IPS-15b (cell line): ENCODE measurements at regions not wholly inside any gene's neighbourhood (a gene's known extent, or its start where the extent isn't known, plus 50 kb on each side); places are given as distances from the start of the nearest gene placed in this dataset.

Source experiments
- H3K27me3 ChIP-seq: one replicate; pipeline ENCODE4 v1.6.1; 2013; ENCODE audit warnings: low read length; ENCODE audit not compliant: control insufficient read depth, insufficient read depth
- H3K36me3 ChIP-seq: one replicate; pipeline ENCODE4 v1.6.1; 2013; ENCODE audit warnings: low read length; ENCODE audit not compliant: control insufficient read depth, insufficient read depth
- H3K4me1 ChIP-seq: one replicate; pipeline ENCODE4 v1.6.1; 2013; ENCODE audit warnings: mild to moderate bottlenecking, low read length; ENCODE audit not compliant: control insufficient read depth, insufficient read depth
- H3K4me3 ChIP-seq: one replicate; pipeline ENCODE4 v1.5.1; 2013; ENCODE audit warnings: low read depth, low read length
- H3K9ac ChIP-seq: one replicate; pipeline ENCODE4 v1.6.1; 2013; ENCODE audit warnings: low read depth, mild to moderate bottlenecking, low read length
- H3K9me3 ChIP-seq: one replicate; pipeline ENCODE4 v1.6.1; 2013; ENCODE audit warnings: mild to moderate bottlenecking, low read length; ENCODE audit not compliant: control insufficient read depth, insufficient read depth

DNA sequence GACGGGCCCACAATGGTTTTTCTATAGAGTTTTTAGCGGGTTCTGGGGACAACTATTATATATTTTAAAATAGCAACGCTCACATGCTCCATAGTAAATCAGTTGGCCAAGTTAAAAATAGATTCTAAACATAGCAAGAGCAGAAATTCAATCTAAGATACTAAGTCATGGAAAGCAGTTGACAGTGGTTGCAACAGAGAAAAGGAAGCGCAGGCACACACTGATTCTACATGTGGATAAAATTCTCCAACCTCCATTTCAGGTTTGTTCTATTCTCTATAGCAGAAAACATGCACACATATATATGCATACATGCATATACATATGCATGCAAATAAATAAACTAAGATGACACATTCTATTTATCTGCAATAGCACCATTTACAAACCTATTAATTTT is 89.6 kb upstream of the HNRNPU start:
- H3K9me3 ChIP-seq = no peaks in the 10 kb centered on the region
- H3K27me3 ChIP-seq = no peaks in the 10 kb centered on the region
- H3K4me1 ChIP-seq = no peaks in the 10 kb centered on the region
- H3K36me3 ChIP-seq = no peaks in the 10 kb centered on the region
- H3K4me3 ChIP-seq = no peak overlapping the region
- no peak overlapping the region for H3K9ac ChIP-seq

DNA sequence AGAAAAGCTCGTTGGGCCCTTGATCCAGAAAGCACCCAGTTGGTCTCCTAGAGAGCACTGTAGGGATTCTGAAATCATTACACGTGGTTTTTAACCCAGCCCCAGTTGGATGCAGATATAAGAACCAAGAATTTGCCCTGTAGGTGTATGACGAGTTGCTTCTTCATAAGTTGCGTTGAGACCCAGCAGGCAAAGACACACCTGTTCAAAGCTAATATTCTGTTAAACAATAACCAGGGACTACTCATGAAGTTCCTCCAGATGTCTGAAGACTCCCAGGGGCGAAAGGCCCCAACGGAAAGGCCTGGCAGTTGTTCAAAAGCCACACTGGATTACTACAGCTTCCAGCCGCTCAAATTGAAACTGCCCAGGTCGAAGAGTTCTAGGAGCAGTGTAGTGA is 88.6 kb upstream of the HNRNPU start:
- no peaks in the 10 kb centered on the region for H3K36me3 ChIP-seq
- H3K9me3 ChIP-seq = no peaks in the 10 kb centered on the region
- H3K27me3 ChIP-seq = no peaks in the 10 kb centered on the region
- no peaks in the 10 kb centered on the region for H3K4me1 ChIP-seq
- H3K4me3 ChIP-seq = no peak overlapping the region
- no peak overlapping the region for H3K9ac ChIP-seq

DNA sequence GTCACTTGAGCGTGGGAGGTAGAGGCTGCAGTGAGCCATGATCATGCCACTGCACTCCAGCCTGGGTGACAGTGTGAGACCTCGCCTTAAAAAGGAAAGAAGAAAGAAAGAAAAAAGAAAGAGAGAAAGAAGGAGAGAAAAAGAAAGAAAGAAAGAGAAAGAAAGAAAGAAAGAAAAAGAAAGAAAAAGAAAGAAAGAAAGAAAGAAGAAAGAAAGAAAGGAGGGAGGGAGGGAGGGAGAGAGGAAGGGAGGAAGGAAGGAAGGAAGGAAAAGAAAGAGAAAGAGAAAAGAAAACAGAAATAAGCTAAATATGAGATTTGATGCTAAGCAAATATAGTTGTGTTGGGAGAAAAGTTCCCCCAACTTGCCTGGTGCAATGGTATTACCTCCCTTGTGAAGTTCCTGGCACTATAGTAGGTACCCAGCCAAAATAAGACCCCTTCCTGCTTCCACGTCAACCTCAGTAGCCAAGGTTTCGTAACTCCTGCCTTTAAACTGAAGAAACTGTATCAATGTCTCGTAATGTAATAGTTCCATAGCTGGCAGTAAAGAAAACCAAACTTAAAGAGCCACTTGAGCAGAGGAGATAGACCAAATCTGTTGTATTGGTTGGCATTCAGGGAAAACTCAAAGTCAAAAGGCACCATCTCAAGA is 88.1 kb upstream of the HNRNPU start:
- Histone ChIP-seq H3K4me3 (no peak overlapping the region), H3K9me3 (no peaks in the 10 kb centered on the region)

DNA sequence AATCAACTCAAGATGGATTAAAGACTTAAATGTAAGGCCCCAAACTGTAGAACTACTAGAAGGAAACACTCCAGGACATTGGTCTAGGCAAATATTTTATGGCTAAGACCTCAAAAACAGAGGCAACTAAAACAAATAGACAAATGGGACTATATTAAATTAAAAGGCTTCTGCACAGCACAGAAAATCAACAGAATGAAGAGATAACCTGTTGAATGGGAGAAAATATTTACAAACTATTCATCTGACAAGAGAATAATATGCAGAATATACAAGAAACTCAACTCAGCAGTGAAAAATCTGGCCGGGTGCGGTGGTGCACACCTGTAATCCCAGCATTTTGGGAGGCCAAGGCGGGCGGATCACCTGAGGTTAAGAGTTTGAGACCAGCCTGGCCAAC is 84.1 kb upstream of the HNRNPU start:
- Histone ChIP-seq H3K9me3 (no peaks in the 10 kb centered on the region), H3K4me3 (no peak overlapping the region), H3K4me1 (no peaks in the 10 kb centered on the region), H3K9ac (no peak overlapping the region), H3K36me3 (no peaks in the 10 kb centered on the region), H3K27me3 (no peaks in the 10 kb centered on the region)

More for the DNA sequence above, 88.1 kb upstream of the HNRNPU start:
- H3K9ac ChIP-seq = no peak overlapping the region
- no peaks in the 10 kb centered on the region for H3K36me3 ChIP-seq
- no peaks in the 10 kb centered on the region for H3K4me1 ChIP-seq
- H3K27me3 ChIP-seq = no peaks in the 10 kb centered on the region

DNA sequence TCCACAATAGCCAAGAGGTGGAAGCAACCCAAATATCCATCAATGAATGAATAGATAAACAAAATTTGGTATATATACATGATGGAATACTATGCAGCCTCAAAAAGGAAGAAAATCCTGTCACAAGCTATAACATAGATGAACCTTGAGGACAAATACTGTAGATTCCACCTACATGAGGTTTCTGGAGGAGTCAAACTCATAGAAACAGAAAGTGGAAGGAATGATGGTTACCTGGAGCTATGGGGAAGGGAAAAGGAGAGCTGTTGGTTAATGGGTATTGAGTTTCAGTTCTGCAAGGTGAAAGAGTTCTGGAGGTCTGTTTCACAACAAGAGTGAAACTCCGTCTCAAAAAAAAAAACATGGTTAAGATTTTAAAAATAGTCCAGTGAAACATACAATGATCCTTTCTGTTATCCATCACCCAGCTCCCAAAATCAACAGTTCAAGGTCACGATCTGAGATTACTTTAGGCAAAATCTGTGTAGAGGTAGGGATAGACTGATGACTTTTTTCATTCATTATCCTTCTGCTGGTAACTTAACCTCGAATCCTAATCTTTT is 80.8 kb upstream of the HNRNPU start:
- Histone ChIP-seq H3K4me3 (no peak overlapping the region), H3K36me3 (no peaks in the 10 kb centered on the region), H3K4me1 (no peaks in the 10 kb centered on the region), H3K9ac (no peak overlapping the region), H3K27me3 (no peaks in the 10 kb centered on the region), H3K9me3 (no peaks in the 10 kb centered on the region)

DNA sequence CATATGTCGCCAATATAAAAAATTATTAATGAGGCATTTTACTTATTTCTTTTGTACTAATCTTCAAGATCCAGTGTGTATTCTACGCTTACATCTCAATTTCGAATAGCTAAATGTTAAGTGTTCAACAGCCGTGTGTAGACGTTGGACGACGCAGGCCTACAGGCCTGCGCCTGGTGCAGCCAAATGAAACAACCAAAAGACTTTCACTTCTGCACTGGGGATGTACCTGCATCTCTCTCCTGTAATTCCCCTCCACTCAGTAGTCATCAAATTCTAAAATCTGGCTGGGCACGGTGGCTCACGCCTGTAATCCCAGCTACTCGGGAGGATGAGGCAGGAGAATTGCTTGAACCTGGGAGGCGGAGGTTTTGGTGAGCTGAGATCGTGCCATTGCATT is 76.8 kb upstream of the HNRNPU start:
- H3K36me3 ChIP-seq = no peaks in the 10 kb centered on the region
- H3K9me3 ChIP-seq = no peaks in the 10 kb centered on the region
- no peak overlapping the region for H3K4me3 ChIP-seq
- H3K9ac ChIP-seq = no peak overlapping the region
- H3K4me1 ChIP-seq = no peaks in the 10 kb centered on the region
- no peaks in the 10 kb centered on the region for H3K27me3 ChIP-seq

DNA sequence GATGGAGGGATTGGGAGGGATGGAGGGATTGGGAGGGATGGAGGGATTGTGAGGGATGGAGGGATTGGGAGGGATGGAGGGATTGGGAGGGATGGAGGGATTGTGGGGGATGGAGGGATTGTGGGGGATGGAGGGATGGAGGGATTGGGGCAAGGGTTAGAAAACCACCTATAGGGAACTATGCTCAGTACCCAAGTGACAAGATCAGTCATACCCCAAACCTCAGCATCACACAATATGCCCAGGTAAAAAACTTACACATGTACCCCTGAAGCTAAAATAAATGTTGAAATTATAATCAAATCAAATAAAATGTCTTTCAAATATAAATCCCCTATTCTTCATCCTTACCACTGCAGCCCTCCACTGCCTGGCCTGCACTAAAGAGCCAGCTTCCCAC is 72.8 kb upstream of the HNRNPU start:
- Histone ChIP-seq H3K27me3 (no peaks in the 10 kb centered on the region), H3K9me3 (no peaks in the 10 kb centered on the region), H3K4me3 (no peak overlapping the region), H3K9ac (no peak overlapping the region), H3K36me3 (no peaks in the 10 kb centered on the region), H3K4me1 (no peaks in the 10 kb centered on the region)

DNA sequence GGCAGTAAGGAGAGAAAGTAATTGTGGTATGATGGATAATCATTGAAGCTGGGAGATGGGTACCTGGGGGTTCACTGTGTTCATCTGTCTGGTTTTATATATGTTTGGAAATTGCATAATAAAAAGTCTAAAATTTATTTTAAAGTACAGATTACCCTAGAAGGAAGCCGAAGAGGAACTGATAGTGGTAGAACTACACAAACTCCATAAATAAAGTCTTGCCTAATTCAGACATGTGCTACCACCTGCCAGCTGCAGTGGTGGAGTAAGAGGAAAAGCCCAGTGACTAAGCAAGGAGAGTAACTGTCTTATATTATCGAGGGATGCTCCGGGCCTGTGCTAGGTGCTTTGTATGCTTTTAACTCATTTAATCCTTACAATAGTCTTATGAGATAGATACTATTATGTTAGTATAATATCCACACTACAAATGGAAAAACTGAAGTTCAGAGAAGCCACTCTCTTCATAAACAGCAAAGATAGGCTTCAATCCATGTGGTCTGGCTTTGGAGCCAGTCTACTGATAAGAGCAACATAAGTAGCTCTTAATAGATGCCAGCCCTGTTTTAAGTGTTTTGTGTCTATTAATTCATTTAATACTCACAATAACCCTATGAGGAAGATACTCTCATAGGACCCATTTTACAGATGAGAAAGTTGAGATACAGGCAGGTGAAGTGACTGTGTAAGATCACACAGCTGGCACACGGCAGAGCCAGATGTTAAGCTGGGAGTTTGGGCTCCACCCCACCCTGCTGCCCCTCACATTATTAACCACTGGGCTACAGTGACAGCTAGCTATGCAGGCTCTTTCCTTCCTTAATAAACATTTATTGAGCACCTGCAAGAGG is 56.8 kb upstream of the HNRNPU start:
- Histone ChIP-seq H3K9ac (no peak overlapping the region), H3K4me1 (peaks cover 4% of the 10 kb centered on the region), H3K27me3 (peaks cover 22% of the 10 kb centered on the region), H3K36me3 (no peaks in the 10 kb centered on the region), H3K9me3 (no peaks in the 10 kb centered on the region), H3K4me3 (no peak overlapping the region)

DNA sequence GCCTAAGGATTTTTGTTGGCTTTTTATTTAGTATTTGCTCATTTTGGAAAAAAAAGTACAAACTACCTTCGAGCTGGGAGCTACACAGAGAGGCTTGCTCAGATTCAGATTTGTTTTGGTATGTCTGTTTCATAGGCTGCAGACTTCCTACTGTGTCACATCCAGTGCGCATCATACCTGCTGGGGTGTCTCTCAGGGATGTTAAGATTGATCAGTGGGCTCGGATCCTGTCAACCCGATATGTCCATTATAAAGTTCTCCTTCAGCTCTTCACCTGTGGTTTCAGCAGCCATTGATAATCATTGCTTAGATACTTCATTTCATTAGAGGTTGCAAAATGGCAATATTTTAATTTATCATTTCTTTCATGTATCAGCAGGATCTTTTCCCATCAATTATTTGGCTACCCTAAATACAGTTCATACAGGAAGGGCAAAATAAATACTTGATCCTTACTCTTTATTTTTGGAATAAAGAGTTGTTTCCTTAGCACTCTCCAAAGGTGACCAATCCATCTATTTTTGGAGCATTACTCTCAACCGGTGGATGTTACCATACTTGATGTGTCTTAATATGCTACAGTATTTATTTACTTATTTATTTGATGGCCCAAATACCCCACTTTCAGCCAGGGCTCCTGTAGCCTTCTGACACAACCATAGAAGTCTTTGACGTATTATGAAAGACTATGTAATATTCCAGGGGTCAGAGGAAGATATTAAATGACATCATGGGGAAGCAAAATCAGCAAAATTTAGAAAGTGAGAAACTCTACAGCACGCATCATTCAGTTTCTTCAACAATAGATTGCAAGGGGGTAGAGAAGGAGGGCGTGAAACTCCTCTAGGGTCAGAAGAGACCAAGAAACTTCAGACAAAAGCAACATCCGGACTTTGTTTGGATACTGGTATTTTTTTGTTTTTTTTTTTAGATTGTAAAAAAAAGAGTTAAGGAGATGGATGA is 55.3 kb upstream of the HNRNPU start:
- Histone ChIP-seq H3K9me3 (no peaks in the 10 kb centered on the region), H3K36me3 (no peaks in the 10 kb centered on the region), H3K4me1 (no peaks in the 10 kb centered on the region), H3K27me3 (peaks cover 22% of the 10 kb centered on the region), H3K9ac (no peak overlapping the region), H3K4me3 (peak overlapping the region; percentile 57)

DNA sequence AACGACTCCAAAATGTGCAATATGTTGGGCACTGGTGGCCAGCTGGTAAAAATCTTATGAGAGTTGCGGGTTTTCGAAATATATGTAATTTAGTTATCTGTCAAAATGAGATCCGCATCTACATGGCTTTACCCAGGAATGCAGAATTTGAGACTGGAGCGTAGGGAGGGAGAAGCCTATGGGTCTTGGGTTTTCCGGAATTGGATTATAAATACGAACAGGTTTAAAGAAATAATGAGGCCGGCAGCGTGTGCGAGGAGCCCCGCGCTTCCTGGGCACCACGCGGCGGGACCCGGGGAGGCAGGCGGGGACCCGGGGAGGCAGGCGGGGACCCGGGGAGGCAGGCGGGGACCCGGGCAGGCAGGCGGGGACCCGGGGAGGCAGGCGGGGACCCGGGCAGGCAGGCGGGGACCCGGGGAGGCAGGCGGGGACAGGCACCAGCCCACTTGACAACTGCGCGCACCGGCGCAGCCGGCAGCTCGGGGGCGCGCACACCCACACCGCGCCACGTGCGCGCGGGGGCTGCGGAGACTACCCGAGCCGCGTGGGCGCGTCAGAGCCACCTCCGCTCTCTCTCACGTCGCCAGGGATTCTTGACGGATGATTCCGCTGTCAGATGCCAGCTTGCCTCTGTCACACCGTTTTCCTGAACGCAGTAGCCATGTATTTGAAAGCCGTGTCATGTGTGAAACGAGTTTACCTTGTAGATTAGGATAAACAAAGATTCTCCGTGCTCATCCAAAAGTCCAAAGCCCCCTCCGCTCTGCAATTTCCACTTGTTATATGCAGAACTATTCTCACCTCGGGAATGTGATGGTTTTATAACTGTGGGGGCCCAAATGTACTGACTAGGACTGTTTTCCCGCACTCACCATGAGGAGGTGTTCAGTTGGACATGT is 54.3 kb upstream of the HNRNPU start:
- peak overlapping the region; percentile 57 for H3K4me3 ChIP-seq
- H3K4me1 ChIP-seq = no peaks in the 10 kb centered on the region
- H3K27me3 ChIP-seq = peaks cover 22% of the 10 kb centered on the region
- no peaks in the 10 kb centered on the region for H3K36me3 ChIP-seq
- H3K9me3 ChIP-seq = no peaks in the 10 kb centered on the region
- H3K9ac ChIP-seq = no peak overlapping the region
